ENCODE measurements at regions not wholly inside any gene's neighbourhood (a gene's known extent, or its start where the extent isn't known, plus 50 kb on each side); places are given as distances from the start of the nearest gene placed in this dataset.
"Not testable (repeated sequence)": the region's sequence is repeated elsewhere in the genome, so short reads cannot be mapped to it uniquely, and the experiment has no call there.

GRCh38 chr6:163861627-163862026, 447.1 kb downstream of the QKI start:
- Histone ChIP-seq H3K27ac (no peak overlapping the region), H3K9me3 (no peaks in the 10 kb centered on the region), H3K36me3 (no peaks in the 10 kb centered on the region), H3K4me3 (no peak overlapping the region), H3K4me1 (no peaks in the 10 kb centered on the region), H3K27me3 (no peaks in the 10 kb centered on the region)
- intact Hi-C loops (cut with DNase I), result no loop called here
- 69% methylated on average over 7 of the region's 8 CpGs for WGBS (ENCODE audit: insufficient coverage, low coverage, low lambda C conversion rate, missing lambda C conversion rate)
- no peak for TF ChIP-seq POLR2A (IDR thresholded peaks at IDR 0.05)
- TF ChIP-seq, protein P1, sequence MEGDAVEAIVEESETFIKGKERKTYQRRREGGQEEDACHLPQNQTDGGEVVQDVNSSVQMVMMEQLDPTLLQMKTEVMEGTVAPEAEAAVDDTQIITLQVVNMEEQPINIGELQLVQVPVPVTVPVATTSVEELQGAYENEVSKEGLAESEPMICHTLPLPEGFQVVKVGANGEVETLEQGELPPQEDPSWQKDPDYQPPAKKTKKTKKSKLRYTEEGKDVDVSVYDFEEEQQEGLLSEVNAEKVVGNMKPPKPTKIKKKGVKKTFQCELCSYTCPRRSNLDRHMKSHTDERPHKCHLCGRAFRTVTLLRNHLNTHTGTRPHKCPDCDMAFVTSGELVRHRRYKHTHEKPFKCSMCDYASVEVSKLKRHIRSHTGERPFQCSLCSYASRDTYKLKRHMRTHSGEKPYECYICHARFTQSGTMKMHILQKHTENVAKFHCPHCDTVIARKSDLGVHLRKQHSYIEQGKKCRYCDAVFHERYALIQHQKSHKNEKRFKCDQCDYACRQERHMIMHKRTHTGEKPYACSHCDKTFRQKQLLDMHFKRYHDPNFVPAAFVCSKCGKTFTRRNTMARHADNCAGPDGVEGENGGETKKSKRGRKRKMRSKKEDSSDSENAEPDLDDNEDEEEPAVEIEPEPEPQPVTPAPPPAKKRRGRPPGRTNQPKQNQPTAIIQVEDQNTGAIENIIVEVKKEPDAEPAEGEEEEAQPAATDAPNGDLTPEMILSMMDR (IDR thresholded peaks at IDR 0.05), result no peak
- ATAC-seq (no peak), DNase-seq (no peak)

DNA sequence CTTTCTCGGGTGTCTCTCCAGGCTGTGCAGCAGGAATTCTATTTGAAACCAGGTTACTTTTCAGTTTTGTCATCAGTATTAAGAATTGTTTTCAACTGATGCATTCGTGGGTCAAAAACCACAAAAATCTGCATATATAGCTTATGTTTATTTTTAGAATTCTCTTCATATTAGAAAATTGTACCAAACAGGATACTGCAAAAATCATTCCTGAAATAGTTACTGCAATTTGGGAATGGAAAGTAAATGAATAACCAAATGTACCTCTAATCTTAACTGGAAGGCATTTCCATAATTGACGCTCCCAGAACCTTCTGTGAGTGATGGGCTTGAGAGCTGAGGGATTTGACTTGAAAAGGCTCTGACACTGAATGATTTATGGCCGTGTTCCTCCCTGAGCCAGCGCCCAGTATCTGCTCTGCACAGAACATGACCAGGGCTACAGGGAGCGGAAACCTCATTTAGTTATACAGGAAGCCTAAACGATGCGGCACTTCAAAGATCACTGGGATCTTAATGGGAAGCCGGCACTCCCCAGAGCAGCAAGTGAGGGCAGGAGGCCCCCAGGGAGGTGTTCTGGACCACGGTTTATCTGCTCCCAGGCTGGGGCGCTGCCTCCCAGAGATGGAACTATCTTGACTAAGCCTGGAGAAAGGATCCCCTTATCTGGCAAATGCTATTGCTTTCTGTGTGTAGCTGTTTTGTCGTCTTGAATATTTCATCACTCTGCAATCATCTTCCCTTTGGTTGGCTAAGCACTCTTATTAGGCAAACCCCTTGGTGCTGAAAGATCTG, 446.0 kb downstream of the QKI start:
- H3K4me1 ChIP-seq, result no peaks in the 10 kb centered on the region
- TF ChIP-seq, protein P1 (IDR thresholded peaks at IDR 0.05), result no peak
- TF ChIP-seq POLR2A (IDR thresholded peaks at IDR 0.05), result no peak
- H3K36me3 ChIP-seq, result no peaks in the 10 kb centered on the region
- WGBS (ENCODE audit: insufficient coverage, low coverage, low lambda C conversion rate, missing lambda C conversion rate), result 22% methylated on average over 7 of the region's 12 CpGs
- no peak overlapping the region for H3K4me3 ChIP-seq
- intact Hi-C loops (cut with DNase I), result no loop called here
- H3K27me3 ChIP-seq, result no peaks in the 10 kb centered on the region
- ATAC-seq (peak in 2 of 4 donors; percentile 23 to 34), DNase-seq (no peak)
- no peaks in the 10 kb centered on the region for H3K9me3 ChIP-seq
- H3K27ac ChIP-seq, result no peak overlapping the region

DNA sequence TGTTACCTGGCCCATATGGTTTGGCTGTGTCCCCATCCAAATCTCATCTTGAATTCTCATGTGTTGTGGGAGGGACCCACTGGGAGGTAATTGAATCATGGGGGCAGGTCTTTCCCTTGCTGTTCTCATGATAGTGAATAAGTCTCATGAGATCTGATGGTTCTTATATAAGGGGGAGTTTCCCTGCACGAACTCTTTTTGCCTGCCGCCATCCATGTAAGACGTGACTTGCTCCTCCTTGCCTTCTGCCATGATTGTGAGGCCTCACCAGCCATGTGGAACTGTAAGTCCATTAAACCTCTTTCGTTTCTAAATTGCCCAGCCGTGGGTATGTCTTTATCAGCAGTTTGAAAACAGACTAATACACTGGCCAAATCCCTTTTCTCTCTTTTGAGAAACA, 444.4 kb downstream of the QKI start:
- ATAC-seq; intact Hi-C loops (cut with DNase I); DNase-seq; H3K36me3 ChIP-seq; H3K27ac ChIP-seq; H3K4me1 ChIP-seq; H3K9me3 ChIP-seq; H3K27me3 ChIP-seq; H3K4me3 ChIP-seq: not testable (repeated sequence)
- WGBS (ENCODE audit: insufficient coverage, low coverage, low lambda C conversion rate, missing lambda C conversion rate), result 86% methylated on average over 4 of the region's 5 CpGs

- Histone ChIP-seq H3K4me1 (no peaks in the 10 kb centered on the region), H3K9me3 (no peaks in the 10 kb centered on the region), H3K27me3 (no peaks in the 10 kb centered on the region), H3K36me3 (no peaks in the 10 kb centered on the region), H3K27ac (no peak overlapping the region), H3K4me3 (no peak overlapping the region)
- DNase-seq, result no peak
- no peak for TF ChIP-seq POLR2A (IDR thresholded peaks at IDR 0.05)
- TF ChIP-seq, protein P1 (IDR thresholded peaks at IDR 0.05), result no peak
- 46% methylated on average over 2 of the region's 2 CpGs for WGBS (ENCODE audit: insufficient coverage, low coverage, low lambda C conversion rate, missing lambda C conversion rate)
- intact Hi-C loops (cut with DNase I), result no loop called here
- ATAC-seq, result no peak
These were observed 442.9 kb downstream of the QKI start for GRCh38 chr6:163857421-163857820.

DNA sequence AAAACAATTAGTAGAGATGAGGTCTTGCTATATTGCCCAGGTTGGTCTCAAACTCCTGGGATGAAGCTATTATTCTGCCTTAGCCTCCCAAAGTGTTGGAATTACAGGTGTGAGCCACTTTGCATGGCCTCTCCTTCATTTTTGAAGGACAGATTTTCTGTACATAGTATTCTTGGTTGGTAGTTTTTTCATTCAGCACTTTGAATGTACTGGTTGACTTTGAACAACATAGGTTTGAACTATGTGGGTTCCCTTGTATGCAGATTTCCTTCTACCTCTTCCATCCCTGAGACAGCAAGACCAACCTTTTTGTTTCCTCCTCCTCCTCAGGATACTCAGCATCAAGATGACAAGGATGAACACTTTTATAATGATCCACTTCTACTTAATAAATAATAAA, 436.4 kb downstream of the QKI start:
- H3K36me3 ChIP-seq, result no peaks in the 10 kb centered on the region
- TF ChIP-seq, protein P1 (IDR thresholded peaks at IDR 0.05), result no peak
- TF ChIP-seq POLR2A (IDR thresholded peaks at IDR 0.05), result no peak
- H3K27ac ChIP-seq, result no peak overlapping the region
- ATAC-seq (no peak), DNase-seq (no peak)
- H3K9me3 ChIP-seq, result no peaks in the 10 kb centered on the region
- H3K4me3 ChIP-seq, result no peak overlapping the region
- no peaks in the 10 kb centered on the region for H3K4me1 ChIP-seq
- H3K27me3 ChIP-seq, result no peaks in the 10 kb centered on the region
- intact Hi-C loops (cut with DNase I), result no loop called here
